Activated CD4-positive, alpha-beta T cell treated with anti-CD3 and anti-CD28 coated beads, Interleukin-2, Interleukin-4, amounts not matched to agents 100 ng/mL and 50 ng/mL, durations not matched to agents 16 hours and 8 hours (primary cell): ENCODE measurements at regions not wholly inside any gene's neighbourhood (a gene's known extent, or its start where the extent isn't known, plus 50 kb on each side); places are given as distances from the start of the nearest gene placed in this dataset.

Source experiments
- DNase-seq: peaks from one replicate; pipeline ENCODE4 v3.0.0-alpha.2; 2020; ENCODE audit warnings: low spot score

DNA sequence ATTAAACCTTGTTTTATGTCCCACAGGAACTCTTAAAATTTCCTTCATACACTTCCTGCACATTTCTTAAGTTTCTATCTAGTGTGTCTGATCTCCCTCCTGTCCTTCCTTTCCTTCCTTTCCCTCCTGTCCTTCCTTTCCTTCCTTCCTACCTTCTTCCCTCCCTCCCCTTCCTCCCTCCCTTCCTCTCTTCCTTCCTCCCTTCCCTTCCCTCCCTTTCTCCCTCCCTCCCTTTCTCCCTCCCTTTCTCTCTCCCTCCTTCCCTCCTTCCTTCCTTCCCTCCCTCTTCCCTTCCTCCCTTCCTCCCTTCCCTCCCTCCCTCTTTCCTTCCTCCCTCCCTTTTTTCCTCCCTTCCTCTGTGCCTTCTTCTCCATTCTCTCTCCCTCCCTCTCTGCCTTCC, 414.9 kb downstream of the ENC1 start:
- DNase-seq, result no peak

DNA sequence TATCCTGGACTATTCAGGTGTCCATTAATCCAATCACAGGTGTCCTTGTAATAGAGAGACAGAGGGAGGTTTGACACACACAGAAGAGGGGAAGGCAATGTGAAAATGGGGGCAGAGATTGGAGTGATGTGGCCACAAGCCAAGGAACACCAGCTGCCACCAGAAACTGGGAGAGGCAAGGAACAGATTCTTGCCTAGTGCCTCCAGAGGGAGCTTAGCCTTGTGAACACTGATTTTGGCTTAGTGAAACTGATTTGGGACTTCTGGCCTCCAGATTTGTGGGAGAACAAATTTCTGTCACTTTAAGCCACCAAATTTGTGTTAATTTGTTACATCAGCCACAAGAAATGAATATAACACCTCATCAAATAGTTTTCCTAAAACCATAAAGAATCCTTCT, 416.2 kb downstream of the ENC1 start:
- DNase-seq, result no peak

GRCh38 chr5:74222806-74223205, 417.7 kb downstream of the ENC1 start:
- no peak for DNase-seq

GRCh38 chr5:74221413-74221812, 419.1 kb downstream of the ENC1 start:
- no peak for DNase-seq

DNA sequence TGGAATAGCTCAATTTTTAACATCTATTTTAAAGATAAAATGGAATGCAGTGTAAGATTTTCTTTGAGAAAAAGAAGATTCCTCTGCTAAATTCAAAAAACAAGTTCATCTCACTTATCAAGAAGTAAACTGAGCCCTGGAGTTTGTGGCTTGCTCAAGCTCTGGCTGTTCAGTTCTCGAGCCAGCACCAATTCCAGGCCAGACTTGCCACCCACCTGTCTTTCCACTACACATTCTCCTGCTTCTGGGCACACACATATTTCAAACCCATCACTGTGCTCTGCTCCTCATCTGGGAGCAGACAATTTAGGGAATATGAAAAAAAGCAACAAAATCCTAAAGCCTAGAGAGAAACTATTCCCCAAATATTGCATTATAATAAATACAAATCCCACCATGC, 424.5 kb downstream of the ENC1 start:
- DNase-seq, result no peak

DNA sequence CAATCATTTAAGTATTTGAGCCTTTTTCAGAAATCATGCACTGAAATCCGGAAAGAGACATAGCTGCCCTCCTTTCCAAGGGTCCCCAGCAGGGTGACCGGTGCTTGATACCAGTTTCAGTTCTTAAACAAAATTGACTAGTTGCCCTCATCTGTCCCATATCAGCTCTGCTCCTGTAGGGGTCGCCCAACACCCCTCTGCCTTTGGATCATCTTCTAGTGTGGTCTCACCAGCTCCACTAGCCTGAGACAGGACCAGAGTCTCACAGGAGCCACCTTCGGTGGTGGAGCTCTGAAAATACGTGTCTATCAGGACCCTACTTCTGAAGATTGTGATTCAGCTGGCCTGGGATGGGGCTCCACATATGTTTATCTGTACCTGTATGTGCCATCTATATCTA, 428.2 kb downstream of the ENC1 start:
- no peak for DNase-seq

- no peak for DNase-seq
Observed at GRCh38 chr5:74209571-74209970, 431.0 kb downstream of the ENC1 start.

DNA sequence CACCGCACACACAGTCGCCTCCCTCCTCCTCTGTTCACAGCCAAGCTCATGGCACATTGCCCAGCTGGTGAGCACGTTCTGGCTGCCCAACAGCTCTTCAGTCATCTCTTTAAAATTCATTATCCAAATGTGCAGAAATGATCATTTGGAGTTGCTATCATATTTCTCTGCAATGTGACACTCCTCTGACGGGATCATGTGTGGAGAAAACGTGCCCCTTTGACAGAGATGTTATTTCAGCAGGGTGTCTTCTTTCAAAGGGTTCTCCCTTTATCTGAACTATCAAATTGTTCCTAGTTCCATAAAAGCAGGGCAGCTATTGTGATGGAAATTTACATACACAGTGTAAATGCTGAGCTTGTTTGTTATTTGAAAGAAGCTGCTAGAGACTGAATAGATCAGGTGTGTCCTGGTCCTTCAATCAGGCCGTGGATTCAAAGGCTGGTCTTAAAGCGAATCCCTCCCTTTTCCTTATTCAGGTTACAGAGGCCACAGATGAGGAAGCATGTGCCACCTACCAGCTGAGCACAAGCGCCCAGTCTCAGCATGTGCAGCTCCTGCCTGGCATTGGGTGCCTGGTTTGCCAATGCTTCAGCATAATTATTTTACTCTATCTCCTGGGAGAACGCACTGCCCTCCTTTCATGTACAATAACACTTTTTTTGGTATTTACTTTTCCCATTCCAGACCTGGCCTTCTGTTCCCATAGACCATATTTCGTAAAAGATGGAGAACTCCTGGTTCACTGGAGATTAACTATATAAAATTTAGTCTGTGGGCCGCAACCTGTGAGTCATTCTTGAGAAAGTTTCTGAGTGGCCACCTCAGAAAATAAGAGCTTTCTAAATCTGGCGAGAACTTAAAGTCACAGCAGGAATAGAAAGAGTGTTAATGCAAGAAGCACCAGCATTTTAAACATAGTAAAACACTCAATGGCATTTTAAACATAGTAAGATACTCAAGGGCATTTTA, 433.7 kb downstream of the ENC1 start:
- no peak for DNase-seq

DNA sequence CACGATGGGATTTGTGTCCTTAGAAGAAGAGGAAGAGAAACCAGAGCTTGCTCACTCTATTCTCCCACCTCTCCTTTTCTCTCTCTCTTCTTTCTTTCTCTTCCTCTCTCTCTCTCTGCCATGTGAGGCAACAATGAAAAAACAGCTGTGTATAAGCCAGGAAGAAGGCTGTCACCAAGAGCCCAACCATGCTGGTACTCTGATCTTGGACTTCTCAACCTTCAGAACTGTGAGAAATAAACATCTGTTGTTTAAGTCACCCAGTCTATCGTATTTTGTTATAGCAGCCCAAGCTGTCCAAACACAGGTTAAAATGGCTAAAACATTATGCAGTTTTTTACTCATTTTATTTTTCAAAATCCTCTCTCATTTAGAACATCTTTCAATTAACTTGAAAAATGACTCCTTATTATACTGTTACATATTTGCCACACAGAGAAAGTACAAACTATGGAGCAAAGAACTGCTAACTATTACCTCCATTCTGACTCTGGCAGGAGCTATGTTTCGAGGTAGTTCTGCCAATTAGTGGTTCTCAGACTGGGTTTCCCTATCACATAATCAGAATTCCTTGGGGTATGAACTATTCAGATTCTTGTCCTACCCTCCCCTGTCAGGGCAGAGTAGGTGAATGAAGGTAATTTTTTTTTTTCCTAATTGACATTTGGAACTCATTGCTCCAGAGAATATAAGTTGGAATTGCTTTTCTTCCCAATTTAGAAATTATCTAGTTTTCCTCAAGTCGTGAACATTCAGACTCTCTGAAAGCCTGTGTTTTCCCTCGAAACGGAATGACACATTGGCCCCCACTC, 434.6 kb downstream of the ENC1 start:
- no peak for DNase-seq

DNA sequence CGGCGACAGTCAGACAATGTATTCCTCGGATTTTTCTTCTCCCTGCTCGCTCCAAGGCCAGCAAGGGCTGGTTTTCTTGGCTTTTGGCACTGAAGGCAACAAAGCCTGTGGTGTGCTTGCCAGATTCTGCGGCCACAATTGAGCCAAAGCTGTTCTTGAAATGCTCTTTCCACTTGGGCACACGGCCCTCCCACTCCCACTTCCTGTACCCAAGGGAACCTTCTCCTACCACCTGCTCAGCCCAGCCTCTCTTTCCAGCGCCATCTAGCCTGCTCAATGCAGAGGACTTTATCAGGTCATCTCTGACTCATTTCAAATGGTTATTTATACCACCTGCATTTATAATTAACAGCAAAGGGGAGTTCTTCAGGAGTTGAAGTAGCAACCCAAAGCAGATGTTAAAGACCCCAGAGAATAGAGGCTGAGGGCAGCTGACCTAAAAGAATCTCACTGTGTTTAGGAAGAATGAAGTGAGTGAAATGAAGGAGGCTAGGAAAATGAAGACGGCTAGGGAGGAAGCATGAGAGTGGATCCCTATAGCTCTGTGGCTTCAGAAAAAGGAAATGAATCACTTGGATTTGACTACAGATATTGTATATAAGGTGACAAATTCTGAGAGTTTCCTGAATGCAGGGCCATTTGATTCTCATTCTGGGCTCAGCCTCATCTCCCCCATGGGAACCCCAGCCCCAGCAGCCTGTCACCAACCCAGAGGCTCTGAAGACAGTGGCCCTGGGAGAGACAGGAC, 439.0 kb downstream of the ENC1 start:
- peak; percentile 12 for DNase-seq

- no peak for DNase-seq
Observed at GRCh38 chr5:74200560-74200959, 440.0 kb downstream of the ENC1 start.

DNA sequence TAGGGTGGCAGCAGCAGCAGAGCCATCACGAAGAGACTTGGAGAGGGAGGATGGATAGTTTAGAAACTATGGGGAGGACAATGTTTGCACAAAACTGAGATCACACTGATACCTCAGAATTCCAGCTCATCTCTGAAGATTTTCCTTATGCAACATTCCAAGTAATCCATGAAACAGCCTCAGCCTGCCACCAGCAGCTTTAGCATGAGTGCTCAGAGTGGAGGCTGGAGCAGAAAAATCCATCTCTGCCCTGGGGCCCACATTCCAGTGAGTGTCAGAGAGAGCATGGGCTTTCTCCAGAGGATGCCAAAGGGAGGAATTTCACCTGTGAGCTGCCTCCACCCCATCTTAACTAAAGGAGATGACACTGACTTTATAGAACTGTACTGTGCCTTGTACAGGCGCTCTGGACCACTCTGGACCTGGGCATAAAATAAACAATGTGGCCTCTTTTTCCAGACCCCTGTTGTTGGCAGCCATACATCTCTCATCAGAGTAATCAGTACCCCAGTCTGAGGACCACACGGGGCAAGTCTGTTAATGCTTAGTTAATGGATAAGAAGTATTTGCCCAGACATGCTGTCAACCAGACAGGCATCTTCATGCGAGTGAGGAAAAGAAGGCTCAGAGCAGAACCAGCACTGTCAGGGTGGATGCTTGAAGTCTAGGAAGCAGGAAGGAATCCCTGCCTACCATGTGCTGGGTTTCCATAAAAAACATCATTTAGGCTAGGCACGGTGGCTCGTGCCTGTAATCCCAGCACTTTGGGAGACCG, 440.9 kb downstream of the ENC1 start:
- no peak for DNase-seq

DNA sequence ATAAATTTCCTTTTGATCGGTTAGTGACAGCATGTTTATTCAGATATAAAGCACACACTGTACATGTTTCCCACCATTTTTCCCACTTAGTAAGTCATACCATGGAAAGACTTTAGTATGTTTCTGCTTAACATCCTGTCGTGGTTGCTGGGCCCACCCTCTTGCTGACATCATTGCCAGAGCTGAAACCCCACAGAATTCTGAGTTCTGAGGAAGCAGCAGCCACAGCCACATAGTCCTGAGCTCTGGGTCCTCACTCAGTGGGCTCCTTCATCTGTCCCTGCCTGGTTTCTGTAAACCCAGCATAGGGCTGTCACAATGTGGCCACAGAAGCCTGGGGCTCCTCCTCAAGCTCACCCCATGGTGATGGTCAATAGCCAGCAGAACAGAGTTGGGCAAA, 441.5 kb downstream of the ENC1 start:
- DNase-seq, result no peak

GRCh38 chr5:74198156-74198555, 442.4 kb downstream of the ENC1 start:
- DNase-seq, result no peak

- DNase-seq, result no peak
Observed at GRCh38 chr5:74196233-74196632, 444.3 kb downstream of the ENC1 start.

DNA sequence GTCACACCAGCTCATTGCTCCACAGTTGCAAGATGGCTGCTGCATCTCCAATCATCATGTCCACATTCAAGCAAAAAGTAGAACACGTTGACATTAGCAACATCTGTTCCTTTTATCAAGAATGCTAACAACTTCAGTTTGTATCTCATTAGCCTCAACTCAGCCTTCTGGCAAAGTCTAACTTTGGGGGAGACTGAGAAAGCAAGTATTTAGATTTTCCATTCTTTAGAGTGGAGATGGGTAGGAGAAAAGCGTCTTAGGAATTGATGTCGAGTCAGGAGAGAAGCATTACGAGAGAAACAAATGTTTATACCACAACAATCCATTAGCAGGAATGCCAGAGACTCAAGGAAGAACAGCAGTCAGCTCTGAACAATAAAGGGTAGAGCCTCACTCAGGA, 446.3 kb downstream of the ENC1 start:
- no peak for DNase-seq

- DNase-seq, result no peak
Observed at GRCh38 chr5:74192606-74193299, 447.8 kb downstream of the ENC1 start.

- DNase-seq, result no peak
Observed at GRCh38 chr5:74188351-74189105, 452.0 kb downstream of the ENC1 start.

DNA sequence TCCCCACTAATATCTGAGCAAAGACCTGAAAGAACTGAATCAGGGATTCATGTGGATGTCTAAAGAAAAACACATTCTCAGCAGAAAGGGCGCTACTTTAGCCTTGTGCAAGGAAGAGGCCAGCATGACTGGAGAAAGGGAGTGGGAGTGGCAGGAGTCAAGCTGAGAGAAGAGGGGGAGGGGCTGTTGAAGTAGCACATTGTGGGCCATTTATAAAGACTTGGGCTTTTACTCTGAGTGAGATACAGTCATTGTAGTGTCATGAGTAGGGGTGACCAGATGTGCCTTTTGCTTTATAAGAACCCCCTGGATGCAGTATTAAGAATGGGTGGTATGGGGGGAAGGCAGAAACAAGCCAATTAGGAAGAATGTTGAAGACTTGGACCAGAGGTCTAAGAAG, 452.8 kb downstream of the ENC1 start:
- no peak for DNase-seq
